GM19240 (cell line): ENCODE measurements at regions not wholly inside any gene's neighbourhood (a gene's known extent, or its start where the extent isn't known, plus 50 kb on each side); places are given as distances from the start of the nearest gene placed in this dataset.

Experiments used
- DNase-seq: peaks from one replicate; pipeline ENCODE4 v3.0.0; 2011; ENCODE audit warnings: low spot score; ENCODE audit not compliant: insufficient read length

- DNase-seq = no peak
Measured at GRCh38 chr11:97263183-97263858, 873.5 kb downstream of the JRKL start.

GRCh38 chr11:97269527-97269926 is 879.7 kb downstream of the JRKL start:
- DNase-seq = no peak

GRCh38 chr11:97279341-97279740 is 889.5 kb downstream of the JRKL start:
- DNase-seq = no peak

DNA sequence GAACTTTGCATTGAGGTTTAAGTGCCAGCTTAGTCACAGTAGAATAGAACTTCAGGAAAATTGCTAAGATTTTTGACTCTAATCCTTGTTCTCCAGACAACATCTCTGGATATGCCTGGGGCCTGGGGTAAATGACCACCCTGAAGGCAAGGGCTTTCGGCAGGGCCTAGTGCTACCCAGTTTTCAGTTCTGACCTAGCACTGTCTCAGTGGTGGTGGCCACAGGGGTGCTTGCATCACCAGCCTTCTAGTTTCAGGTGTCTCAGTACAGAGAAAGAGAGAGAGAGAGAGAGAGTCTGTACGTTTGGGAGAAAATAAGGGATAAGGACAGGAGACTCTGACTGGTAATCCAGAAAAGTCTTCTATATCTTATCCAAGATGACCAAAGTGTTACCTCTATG is 890.5 kb downstream of the JRKL start:
- DNase-seq = no peak

- DNase-seq = no peak
Measured at GRCh38 chr11:97289823-97290222, 900.0 kb downstream of the JRKL start.

GRCh38 chr11:97290464-97291041 is 900.7 kb downstream of the JRKL start:
- no peak for DNase-seq

- no peak for DNase-seq
Measured at GRCh38 chr11:97296301-97296700, 906.5 kb downstream of the JRKL start.

DNA sequence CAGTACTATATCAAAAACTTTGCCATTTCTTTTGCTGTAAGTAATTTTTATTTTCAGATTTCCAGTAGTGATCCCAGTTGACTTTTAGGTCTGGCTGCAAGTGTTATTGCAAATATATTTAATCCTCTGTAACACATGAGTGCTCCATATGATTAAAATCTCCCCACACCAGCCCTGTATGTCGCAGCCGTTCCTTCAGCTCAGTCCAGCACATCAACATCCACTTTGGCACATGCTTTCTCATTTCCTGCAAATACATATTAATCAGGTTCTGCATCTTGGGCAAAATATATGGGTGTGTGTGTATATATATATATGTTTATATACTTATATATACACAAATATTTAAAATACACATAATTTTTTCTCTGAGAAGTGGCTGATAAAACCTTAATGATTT is 919.5 kb downstream of the JRKL start:
- no peak for DNase-seq

DNA sequence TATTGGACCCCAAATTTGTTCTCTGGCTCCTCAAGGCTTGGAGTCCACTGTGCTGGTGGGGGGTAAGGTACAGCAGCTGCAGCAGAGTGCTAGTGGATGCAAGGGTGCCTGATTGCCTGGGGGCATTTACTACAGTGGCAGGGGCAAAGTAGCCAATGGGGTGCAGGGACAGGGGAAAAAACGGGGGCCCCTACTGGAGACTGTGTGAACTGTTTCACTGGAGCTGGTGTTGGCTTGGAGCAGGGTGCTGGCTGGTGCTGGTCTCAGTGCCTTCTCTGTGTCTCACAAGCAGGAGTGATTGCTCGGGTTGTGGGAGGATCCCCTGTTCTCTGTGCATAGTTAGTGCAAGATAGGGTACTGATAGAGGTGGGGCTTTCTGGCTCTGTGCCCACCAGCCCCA is 935.9 kb downstream of the JRKL start:
- no peak for DNase-seq

DNA sequence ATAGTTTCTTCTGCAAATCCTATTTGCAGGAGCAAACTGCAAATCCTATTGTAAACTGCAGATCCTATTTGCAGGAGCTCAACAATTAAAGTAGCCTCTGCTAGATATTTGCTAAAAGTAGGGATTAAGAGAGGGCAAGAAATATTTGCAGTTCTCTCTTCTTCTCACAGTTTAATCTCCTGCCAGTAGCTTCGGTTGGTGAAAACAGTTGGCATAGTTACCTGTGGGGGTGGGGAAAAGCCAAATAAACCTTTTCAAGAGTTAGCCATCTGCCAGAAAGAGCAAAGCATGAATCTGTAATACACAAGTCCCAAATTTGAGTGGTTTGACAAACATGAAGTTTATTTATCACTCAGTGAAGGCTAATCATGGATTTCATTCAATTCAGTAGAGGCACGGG is 942.5 kb downstream of the JRKL start:
- no peak for DNase-seq

DNA sequence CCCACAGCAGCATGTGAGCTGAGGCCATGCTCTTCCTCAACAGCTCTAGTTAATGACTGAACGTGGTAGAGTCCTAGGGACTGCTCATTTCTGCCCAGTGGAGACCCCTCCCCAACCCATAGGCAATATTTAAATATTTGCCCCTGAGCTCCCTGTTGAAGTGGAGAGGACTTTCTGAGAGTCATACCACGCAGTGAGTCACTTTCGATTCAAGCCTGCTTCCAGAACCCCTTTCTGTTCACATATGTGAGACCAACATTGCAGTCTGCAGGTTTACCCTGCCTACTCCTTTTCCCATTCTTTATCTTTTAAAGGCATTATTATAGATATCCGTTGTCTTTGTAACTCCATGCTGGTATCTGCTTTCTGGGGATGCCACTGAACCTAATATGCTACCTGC is 946.3 kb downstream of the JRKL start:
- no peak for DNase-seq

- no peak for DNase-seq
Measured at GRCh38 chr11:97345032-97345431, 955.2 kb downstream of the JRKL start.

DNA sequence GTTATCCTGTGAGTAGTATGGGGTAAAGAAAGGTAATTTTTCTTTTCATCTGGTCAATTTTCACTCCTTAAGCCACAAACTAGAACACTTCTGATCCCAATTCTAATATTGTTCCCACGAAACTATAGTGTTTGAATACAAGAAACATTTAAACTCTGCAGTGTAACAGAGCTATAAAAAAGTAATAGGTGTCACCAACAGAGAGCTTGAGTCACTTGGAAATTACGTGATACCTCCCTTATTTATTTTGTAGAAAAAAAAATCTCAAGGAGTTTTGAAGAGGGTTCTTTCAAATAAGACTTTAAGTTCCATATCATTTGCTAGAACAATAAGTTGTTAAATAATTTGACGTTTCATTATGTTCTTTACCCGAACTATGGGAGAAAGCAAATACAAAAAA is 959.4 kb downstream of the JRKL start:
- DNase-seq = no peak

DNA sequence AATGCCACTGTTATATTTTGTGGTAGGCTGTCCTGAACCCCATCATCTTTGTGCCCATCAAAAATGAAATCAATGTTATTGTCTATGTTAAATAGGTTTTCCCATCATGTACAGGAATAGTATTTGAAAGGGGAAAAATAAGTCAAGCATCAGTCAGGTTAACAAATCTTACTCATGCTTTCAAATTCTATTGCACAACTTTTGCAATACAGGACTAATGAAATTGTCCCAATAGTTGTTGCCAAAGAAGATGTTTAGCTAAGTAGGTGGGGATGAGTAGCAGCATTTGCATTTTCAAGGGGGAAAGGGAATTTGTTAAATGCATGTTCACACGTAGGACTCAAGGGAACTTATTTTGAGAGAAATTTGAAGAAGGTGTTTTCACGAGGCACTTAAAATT is 962.1 kb downstream of the JRKL start:
- no peak for DNase-seq

- no peak for DNase-seq
Measured at GRCh38 chr11:97354026-97354425, 964.2 kb downstream of the JRKL start.

DNA sequence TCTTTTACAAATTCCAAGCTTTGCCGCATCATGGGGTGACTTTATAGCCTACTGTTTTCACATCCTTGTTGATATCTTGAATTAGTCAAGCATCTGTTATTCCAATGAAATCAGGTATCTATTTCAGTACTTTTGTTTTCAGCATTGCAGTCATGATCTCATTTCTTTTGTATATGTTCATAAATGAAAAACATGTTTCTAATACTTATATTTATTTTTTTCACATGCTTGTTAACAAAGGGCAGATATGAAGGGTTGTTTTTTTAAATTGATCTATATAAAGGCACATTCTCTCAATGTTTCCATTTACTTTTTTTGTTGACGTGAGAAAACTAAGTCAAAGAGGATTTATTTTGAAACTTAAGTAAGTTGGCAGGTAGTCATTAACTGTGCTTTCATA is 964.8 kb downstream of the JRKL start:
- DNase-seq = no peak

DNA sequence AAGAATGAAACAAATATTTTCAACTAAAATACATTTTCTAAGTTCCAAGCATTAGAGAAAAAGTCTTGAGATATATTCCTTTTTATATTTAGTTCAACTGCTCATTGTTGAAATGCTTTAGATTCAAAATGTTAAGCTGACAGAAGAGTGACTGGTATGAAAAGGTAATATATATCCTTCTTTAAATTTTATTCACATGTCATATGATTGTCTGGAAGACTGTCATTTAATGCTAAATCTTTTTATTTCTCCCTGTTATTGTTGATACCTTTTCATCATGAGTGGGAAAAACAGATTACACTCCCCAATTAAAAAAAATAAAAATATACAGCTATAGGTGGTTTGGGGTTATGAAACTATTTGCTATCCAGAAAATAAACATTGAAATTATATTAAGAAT is 965.4 kb downstream of the JRKL start:
- no peak for DNase-seq

GRCh38 chr11:97356144-97356543 is 966.3 kb downstream of the JRKL start:
- DNase-seq = no peak

DNA sequence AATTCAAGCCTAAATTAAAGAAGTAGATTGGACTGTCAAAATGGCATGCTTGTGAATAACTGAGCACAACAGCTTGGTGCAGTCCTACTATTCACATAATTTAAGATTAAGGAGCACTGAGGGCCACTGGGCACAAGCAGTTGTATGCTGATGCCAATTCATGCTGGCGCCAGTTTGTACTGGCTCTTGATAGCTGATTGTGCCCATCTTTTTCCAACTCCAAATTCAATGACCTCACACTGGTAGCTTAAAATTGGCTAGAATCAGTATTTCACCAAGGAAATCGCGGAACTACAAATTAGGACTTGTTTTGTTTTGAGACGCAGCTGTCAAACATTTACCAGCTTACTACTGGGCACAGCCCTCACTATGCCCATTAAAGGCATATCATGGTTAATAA is 969.2 kb downstream of the JRKL start:
- no peak for DNase-seq

GRCh38 chr11:97361812-97362378 is 972.1 kb downstream of the JRKL start:
- DNase-seq = no peak

DNA sequence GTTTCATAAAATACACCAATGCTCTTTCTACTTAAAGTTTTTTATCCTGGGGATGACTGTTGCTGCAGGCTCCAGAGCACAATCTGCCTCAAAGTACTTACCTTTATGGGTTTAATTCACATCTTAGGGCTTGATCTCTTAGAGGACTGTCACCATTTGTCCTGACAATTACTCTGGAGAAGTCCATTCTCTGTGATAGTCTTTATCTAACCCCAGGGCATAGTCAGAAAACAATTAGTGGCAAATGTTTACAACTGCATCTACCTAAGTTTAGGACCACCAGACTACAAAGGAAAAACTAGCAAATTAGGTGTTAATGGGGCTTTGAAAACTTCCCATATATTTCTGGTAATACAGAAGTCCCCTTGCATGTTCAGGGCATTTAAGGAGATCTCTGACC is 973.5 kb downstream of the JRKL start:
- no peak for DNase-seq

GRCh38 chr11:97364047-97364446 is 974.2 kb downstream of the JRKL start:
- DNase-seq = no peak

GRCh38 chr11:97367406-97368083 is 977.7 kb downstream of the JRKL start:
- DNase-seq = no peak
